NB4 (cell line): ENCODE measurements at regions not wholly inside any gene's neighbourhood (a gene's known extent, or its start where the extent isn't known, plus 50 kb on each side); places are given as distances from the start of the nearest gene placed in this dataset.
"Not testable (repeated sequence)": the region's sequence is repeated elsewhere in the genome, so short reads cannot be mapped to it uniquely, and the experiment has no call there.

ENCODE experiments used
- CTCF ChIP-seq: IDR thresholded peaks from one replicate; pipeline ENCODE4 v1.5.1; 2012; ENCODE audit warnings: low read depth, low read length
- MAX ChIP-seq: IDR thresholded peaks from 2 replicates; pipeline ENCODE4 v1.6.1; 2011; ENCODE audit warnings: low read depth, low read length
- MYC ChIP-seq: IDR thresholded peaks from 2 replicates; pipeline ENCODE4 v1.6.1; 2011; ENCODE audit warnings: low read depth, low read length
- POLR2A ChIP-seq: IDR thresholded peaks from 2 replicates; pipeline ENCODE4 v1.6.1; 2011; ENCODE audit warnings: mild to moderate bottlenecking; ENCODE audit not compliant: insufficient read length; ENCODE audit errors: extremely low read depth

GRCh38 chr6:81932448-81932847 lies 180.0 kb upstream of the TENT5A start:
- not testable (repeated sequence) for TF ChIP-seq CTCF, MYC, POLR2A, MAX
